DOHH2 (cell line): ENCODE measurements at regions not wholly inside any gene's neighbourhood (a gene's known extent, or its start where the extent isn't known, plus 50 kb on each side); places are given as distances from the start of the nearest gene placed in this dataset.

Experiments used
- H3F3A ChIP-seq: fragments of 200-600 bp; sonication (generic), shearing (Covaris generic); 2 replicates; pipeline ENCODE4 v1.6.0; 2016; ENCODE audit warnings: antibody characterized with exemption, mild to moderate bottlenecking; ENCODE audit not compliant: control insufficient read depth, insufficient read depth
- H3K27ac ChIP-seq: fragments of 200-600 bp; sonication (generic); 2 replicates; pipeline ENCODE4 v1.5.1; 2014; ENCODE audit warnings: low read depth, mild to moderate bottlenecking, low read length, moderate library complexity
- H3K27me3 ChIP-seq: fragments of 200-600 bp; sonication (generic); 2 replicates; pipeline ENCODE4 v1.6.1; 2014; ENCODE audit warnings: mild to moderate bottlenecking, low read length, mixed read lengths; ENCODE audit not compliant: control insufficient read depth
- H3K36me3 ChIP-seq: fragments of 200-600 bp; sonication (generic); 2 replicates; pipeline ENCODE4 v1.6.1; 2014; ENCODE audit warnings: mild to moderate bottlenecking, low read length, moderate library complexity, mixed read lengths; ENCODE audit not compliant: control insufficient read depth
- H3K4me1 ChIP-seq: fragments of 200-600 bp; sonication (generic); 2 replicates; pipeline ENCODE4 v1.6.1; 2014; ENCODE audit warnings: mild to moderate bottlenecking, low read length, mixed read lengths; ENCODE audit not compliant: control insufficient read depth
- H3K4me2 ChIP-seq: fragments of 200-600 bp; sonication (generic); 2 replicates; pipeline ENCODE4 v1.6.0; 2014; ENCODE audit warnings: mild to moderate bottlenecking, low read length, moderate library complexity
- H3K4me3 ChIP-seq: fragments of 200-600 bp; sonication (generic); 2 replicates; pipeline ENCODE4 v1.5.1; 2014; ENCODE audit warnings: mild to moderate bottlenecking, low read length, mixed read lengths
- H3K79me2 ChIP-seq: fragments of 200-600 bp; sonication (generic); 2 replicates; pipeline ENCODE4 v1.6.1; 2014; ENCODE audit warnings: mild to moderate bottlenecking, low read length, mixed read lengths; ENCODE audit not compliant: control insufficient read depth
- H3K9me2 ChIP-seq: fragments of 200-600 bp; sonication (generic); replicated peaks from 2 replicates; pipeline ENCODE4 v1.6.1; 2014; ENCODE audit warnings: mild to moderate bottlenecking, low read length, mixed read lengths; ENCODE audit not compliant: control insufficient read depth
- H3K9me3 ChIP-seq: fragments of 200-600 bp; sonication (generic); 2 replicates; pipeline ENCODE4 v1.6.1; 2014; ENCODE audit warnings: antibody characterized with exemption, low read length, mixed read lengths; ENCODE audit not compliant: control insufficient read depth, insufficient read depth
- H4K20me1 ChIP-seq: fragments of 200-600 bp; sonication (generic); 2 replicates; pipeline ENCODE4 v1.6.0; 2014; ENCODE audit warnings: low read depth, mild to moderate bottlenecking, antibody characterized with exemption, low read length, moderate library complexity; ENCODE audit not compliant: control insufficient read depth, insufficient read depth
- EZH2phosphoT487 ChIP-seq: fragments of 200-600 bp; sonication (generic); IDR thresholded peaks from 2 replicates; pipeline ENCODE4 v1.6.1; 2017; ENCODE audit warnings: borderline replicate concordance, mild to moderate bottlenecking, antibody characterized with exemption, low read length, moderate library complexity, mixed read lengths
- TF ChIP-seq, protein P1 (sequence below): fragments of 200-600 bp; sonication (generic); IDR thresholded peaks from one replicate; pipeline ENCODE4 v1.5.1; 2014; ENCODE audit warnings: antibody characterized with exemption, mild to moderate bottlenecking, low read depth, low read length; ENCODE audit not compliant: poor library complexity, severe bottlenecking

GRCh38 chr1:59135761-59136255, 161.1 kb upstream of the FGGY start:
- no peak overlapping the region for H3K4me3 ChIP-seq
- H3K4me1 ChIP-seq, result no peaks in the 10 kb centered on the region
- no peak overlapping the region for H3K27ac ChIP-seq

DNA sequence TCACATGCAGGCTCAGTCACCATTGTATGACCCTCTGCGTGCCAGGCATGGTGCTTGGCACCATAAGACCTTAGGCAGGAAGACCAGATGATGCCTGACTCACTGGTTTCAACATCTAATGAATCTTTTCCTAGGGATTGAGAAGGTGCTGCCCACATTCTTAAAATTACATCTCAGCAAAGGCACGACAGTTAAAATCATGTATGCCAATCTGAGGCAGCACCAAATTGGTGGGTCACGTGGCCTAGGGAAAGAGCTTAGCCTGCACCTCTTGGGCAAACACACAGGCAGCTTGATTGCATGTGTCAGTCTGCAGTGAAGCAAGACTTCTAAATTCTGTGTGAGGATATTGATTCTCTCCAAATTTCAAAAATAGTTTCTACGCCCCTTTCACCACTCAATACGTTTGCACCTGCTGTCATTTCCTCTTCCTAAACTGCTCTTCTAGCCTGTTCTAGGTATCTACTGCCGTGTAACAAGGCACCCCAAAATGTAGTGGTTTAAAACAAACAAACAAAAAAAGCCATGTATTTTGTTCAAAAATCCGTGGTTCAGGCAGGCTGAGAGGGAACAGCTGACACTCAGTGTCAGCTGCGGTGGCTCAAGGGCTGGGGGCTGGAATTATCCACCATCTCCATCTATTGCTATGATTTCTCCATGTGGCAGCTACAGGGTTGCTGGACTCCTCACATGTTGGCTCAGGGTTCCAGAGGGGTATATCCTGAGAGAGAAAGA, 160.2 kb upstream of the FGGY start:
- H3K9me3 ChIP-seq, result no peaks in the 10 kb centered on the region
- H3K9me2 ChIP-seq, result no peaks in the 10 kb centered on the region
- H3K4me2 ChIP-seq, result no peak overlapping the region
- no peaks in the 10 kb centered on the region for H3K4me1 ChIP-seq
- H3K36me3 ChIP-seq, result no peaks in the 10 kb centered on the region
- H4K20me1 ChIP-seq, result no peaks in the 10 kb centered on the region
- H3F3A ChIP-seq, result no peaks in the 10 kb centered on the region
- H3K27me3 ChIP-seq, result no peaks in the 10 kb centered on the region
- H3K27ac ChIP-seq, result no peak overlapping the region
- H3K4me3 ChIP-seq, result no peak overlapping the region
- TF ChIP-seq EZH2phosphoT487, result no peak
- TF ChIP-seq, protein P1, sequence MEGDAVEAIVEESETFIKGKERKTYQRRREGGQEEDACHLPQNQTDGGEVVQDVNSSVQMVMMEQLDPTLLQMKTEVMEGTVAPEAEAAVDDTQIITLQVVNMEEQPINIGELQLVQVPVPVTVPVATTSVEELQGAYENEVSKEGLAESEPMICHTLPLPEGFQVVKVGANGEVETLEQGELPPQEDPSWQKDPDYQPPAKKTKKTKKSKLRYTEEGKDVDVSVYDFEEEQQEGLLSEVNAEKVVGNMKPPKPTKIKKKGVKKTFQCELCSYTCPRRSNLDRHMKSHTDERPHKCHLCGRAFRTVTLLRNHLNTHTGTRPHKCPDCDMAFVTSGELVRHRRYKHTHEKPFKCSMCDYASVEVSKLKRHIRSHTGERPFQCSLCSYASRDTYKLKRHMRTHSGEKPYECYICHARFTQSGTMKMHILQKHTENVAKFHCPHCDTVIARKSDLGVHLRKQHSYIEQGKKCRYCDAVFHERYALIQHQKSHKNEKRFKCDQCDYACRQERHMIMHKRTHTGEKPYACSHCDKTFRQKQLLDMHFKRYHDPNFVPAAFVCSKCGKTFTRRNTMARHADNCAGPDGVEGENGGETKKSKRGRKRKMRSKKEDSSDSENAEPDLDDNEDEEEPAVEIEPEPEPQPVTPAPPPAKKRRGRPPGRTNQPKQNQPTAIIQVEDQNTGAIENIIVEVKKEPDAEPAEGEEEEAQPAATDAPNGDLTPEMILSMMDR, result no peak
- no peaks in the 10 kb centered on the region for H3K79me2 ChIP-seq

More at GRCh38 chr1:59135761-59136255, 161.1 kb upstream of the FGGY start:
- Histone ChIP-seq H3K9me3 (no peaks in the 10 kb centered on the region), H3K4me2 (no peak overlapping the region), H3K9me2 (no peaks in the 10 kb centered on the region), H3K79me2 (no peaks in the 10 kb centered on the region), H3F3A (no peaks in the 10 kb centered on the region), H3K27me3 (no peaks in the 10 kb centered on the region), H3K36me3 (no peaks in the 10 kb centered on the region), H4K20me1 (no peaks in the 10 kb centered on the region)
- TF ChIP-seq, protein P1, result no peak
- TF ChIP-seq EZH2phosphoT487, result no peak

DNA sequence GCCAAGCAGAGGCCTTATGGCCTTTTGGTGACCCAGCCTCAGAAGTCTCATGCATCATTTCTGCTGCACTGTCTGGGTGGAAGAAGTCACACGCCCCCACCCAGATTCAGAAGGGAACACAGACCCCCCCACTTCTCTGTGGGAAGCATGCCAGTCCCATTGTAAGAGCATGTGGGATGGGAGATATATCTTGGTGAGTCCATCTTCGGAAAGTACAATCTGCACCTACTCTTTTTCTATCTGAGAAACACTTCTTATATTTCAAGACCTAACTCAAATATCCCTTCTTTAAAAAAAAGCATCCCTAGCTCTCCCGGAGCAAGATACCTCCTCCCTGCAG, 159.6 kb upstream of the FGGY start:
- Histone ChIP-seq H4K20me1 (no peaks in the 10 kb centered on the region), H3K9me3 (no peaks in the 10 kb centered on the region), H3K9me2 (no peaks in the 10 kb centered on the region), H3K4me1 (no peaks in the 10 kb centered on the region), H3K27ac (no peak overlapping the region), H3K4me3 (no peak overlapping the region), H3K27me3 (no peaks in the 10 kb centered on the region), H3K79me2 (no peaks in the 10 kb centered on the region), H3F3A (no peaks in the 10 kb centered on the region), H3K4me2 (no peak overlapping the region), H3K36me3 (no peaks in the 10 kb centered on the region)
- no peak for TF ChIP-seq EZH2phosphoT487
- TF ChIP-seq, protein P1, result no peak
